GM19324 (cell line): ENCODE measurements at regions not wholly inside any gene's neighbourhood (a gene's known extent, or its start where the extent isn't known, plus 50 kb on each side); places are given as distances from the start of the nearest gene placed in this dataset.

Experiments
- ATAC-seq: cut with Tn5 transposase; IDR thresholded peaks from one replicate; pipeline ENCODE4 v1.9.1; 2021; ENCODE audit warnings: mild to moderate bottlenecking, moderate library complexity; ENCODE audit not compliant: unreplicated experiment, low FRiP score

DNA sequence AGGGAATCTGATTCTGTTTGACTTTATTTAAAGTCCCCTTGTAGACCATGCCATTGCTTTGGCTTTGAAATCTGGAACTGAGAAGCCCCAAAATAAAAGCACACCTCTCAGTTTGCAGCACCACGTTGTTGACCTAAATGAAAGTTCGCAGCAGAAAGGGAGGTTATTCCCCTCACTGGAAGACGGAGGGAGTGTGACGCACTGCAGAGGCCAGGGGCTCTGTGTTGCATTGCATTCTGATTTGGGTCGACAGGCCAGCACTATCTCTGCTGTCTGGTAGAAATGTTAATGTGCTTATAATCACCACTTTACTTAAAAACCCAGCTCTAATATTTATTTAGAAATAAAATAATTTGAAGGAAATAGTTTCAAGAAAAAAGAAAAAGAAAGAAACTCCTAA lies 675.2 kb upstream of the NR5A2 start:
- no peak for ATAC-seq

DNA sequence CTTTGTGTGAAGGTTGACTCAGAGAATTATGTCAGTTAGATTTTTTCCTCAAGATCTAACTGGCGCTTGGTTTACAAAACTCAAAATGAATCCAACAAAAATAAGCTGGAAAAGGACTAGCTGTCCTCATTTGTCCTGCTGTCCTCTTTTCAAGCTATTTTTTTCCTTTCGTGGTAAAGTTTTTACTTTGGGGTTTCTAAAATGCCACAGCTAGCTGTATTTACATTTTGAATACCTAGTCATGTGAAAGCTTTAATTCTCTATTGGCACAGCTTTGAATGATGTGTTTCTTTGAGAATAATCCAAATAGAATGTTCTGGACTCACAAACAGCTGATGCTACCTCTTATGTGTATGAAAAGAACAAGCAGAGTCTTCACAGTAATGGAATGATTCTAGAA lies 673.6 kb upstream of the NR5A2 start:
- no peak for ATAC-seq

DNA sequence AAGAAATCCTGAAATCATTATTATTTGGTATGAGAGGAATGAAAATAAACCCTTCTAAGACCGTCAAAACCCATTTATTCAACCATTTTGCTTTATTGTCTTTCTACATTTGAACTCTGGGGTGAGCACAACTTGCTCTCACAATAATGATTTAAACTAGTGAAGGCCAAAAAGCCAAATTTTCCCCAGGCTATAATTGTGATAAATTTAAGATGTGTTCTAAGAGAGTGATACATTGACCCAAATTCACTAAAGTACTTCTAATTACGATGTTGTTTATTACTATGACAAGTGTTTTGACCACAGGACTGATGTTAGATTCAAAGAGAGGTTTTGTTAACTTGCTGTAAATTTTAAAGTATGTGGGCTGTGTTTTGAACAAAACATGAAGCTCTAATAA lies 670.9 kb upstream of the NR5A2 start:
- ATAC-seq, result no peak

DNA sequence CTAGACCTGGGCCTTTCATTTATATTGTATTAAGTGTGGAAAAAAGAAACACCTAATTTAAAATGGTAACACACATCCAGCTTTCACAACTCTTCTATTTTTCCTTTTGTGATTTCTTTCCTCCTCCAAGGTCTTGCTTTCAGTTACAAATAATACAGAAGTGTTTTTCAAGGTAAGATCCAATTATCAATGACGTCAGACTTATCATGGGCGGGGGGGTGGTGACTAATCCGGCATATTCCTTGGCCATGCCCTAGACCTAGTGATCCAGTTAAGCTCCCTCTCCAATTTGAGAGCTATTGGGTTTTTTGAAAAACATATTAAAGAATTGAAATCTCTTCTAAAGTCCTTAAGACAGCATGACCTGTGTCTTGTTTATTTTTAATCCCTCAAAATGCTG lies 669.9 kb upstream of the NR5A2 start:
- ATAC-seq, result no peak

DNA sequence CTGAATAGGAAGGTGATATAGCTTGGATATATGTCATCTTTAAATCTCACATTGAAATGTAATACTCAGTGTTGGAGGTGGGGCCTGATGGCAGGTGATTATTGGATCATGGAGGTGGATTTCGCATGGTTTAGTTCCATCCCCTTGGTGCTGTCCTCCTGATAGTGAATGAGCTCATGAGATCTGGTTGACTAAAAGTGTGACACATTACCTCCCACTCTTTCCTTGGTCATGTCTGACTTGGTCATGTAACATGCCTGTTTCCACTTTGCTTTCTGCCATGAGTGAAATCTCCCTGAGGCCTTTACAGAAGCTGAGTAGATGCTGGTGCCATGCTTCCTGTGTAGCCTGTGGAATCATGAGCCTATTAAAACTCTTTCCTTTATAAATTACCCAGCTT lies 664.5 kb upstream of the NR5A2 start:
- no peak for ATAC-seq

DNA sequence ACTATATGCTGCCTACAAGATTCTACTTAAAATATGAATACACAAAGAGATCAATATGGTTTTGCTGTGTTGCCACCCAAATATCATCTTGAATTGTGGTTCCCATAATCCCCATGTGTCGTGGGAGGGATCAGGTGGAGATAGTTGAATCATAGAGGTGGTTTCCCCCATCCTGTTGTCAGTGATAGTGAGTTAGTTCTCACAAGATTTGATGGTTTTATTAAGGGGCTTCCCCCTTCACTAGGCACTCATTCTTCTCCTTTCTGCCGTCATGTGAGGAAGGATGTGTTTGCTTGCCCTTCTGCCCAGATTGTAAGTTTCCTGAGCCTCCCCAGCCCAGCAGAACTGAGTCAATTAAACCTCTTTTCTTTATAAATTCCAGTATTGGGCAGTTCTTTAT lies 654.4 kb upstream of the NR5A2 start:
- no peak for ATAC-seq

DNA sequence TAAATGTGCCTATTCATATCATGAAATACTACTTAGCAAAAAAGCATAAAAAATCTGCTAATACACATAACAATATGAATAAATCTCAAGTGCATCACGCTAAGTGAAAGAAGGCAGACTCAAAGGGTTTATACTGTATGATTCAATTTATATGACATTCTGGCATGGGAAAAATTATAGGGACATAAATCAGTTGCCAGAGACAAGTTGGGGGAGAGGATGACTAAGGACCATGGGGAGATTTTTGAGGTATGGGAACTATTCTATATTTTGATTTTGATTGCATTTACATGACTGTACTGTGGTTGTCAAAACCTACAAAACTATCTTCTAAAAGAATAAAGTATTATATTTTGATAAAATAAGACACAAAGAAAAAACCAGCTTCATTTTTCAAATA lies 650.3 kb upstream of the NR5A2 start:
- ATAC-seq, result no peak

DNA sequence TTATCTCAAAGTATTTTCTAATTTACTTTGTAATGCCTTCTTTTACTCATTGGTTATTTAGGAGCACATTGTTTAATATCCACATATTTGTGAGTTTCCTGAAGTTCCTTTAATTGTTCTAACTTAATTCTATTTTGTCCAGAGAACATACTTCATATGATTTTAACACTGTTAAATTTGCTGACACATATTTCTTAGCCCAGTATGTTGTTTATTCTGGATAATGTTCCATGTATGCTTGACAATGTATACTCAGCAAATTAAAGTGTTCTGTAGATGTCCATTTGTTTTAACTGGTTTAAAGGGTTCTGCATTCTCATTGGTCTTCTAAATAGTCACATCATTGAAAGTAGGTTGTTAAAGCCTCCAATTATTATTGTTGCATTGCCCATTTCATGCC lies 643.7 kb upstream of the NR5A2 start:
- ATAC-seq, result no peak

DNA sequence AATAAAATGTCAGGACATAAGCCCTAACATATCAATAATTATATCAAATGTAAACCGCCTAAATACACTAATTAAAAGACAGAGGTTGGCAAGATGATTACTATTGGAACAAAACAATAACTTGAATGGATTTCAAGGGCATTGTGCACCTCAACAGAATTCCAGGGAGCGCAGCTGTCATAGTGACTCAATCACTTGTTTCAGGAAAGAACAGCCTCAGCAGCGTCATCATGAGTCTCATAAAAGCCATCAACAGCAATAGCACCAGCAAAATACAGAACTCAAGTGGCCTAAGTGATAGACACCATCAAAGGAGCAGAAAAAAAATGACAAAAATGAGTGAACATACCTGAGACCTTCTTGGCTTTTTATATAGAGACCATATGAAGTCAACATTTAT lies 632.7 kb upstream of the NR5A2 start:
- ATAC-seq, result no peak

DNA sequence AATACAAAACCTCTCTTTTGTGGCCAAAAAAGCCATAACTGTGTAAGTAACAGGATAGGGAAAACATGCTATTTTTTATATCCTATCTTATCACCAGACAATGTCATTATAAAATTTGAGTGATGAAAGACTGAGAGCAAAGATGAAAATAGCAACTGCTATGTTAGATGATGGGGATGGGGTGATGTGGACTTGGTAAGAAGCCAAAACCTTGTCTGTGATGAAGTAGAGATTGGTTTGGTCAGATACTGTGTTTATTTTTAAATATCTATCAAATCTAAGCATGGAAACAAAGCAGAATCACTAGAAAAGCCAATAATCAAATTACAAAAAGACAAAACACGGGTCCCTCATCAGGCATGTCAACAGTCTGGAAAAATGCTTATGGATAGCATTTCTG lies 631.1 kb upstream of the NR5A2 start:
- no peak for ATAC-seq

DNA sequence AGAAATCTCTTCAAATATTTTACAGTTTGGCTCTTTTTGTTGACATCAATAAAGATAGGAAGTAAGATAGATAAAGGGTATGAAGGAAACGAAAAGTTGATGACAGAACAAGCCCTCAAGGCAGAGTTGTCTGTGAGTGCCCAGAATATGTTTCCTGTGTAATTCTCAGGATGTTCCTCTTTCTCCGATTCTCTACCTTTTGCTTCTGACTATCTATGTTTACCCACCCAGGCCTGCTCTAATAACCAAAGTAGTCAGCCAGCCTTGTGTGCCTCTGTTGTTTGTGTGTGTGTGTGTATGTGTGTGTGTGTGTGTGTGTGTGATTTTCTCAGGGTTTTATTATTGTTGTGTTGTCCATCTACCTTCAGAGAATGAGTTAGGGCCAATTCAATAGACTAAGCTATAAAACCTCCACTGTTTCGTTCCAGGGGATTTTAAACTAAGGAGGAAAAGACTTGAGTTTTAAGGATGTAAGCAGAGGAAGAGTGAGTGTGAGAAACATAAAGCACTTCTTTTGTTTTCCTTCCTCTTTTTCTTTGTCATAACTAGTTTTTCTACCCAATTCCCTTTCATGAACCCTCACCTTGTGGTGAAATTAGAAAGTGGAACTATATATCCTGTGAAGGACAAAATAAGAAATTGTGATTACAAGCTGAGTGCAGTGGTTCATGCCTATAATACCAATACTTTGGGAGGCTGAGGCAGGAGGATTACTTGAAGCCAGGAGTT lies 627.4 kb upstream of the NR5A2 start:
- ATAC-seq, result peak; percentile 67

DNA sequence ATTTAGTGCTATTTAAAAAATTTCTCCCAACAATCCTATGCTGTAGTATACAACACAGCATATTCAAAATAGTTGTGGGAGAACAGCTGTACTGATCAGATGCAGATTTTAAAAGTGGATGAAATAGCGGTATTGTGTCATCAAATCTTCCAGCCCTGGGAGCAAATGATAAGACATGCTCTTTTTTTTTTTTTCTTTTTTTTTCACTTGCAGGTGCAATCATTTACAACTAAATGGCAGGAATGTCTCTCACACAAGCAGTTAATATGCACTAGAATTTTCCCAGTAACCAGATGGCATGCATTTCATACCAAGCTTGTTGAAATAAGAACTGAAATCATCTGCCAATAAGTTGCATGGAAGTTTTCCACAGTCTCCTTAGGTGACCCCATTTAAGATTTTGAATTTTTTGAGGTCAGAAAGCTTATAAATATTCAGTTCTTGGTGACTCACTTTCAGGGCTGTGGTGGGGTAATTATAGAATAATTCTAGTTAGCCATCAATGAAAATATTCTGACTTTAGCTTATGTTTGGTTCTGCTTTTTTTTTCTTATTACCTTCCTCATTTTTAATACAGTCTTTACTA lies 623.9 kb upstream of the NR5A2 start:
- ATAC-seq, result no peak

DNA sequence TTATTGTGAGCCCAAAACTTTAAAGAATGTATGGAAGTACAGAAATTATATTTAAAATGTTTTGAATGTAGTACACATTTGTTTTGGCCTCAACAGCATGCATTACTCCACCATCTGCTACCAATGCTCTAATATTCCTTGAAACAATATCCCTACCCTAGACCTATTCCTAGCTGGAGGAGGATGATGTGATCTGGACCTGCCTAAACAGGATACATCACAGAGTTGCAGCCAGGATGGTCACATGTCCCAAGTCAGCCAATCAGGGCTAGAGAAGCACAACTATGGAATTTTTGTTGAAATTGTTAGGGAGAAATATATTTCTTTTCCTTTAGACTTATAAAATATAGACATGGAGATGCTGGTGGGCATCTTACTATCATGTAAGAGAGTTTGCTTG lies 623.3 kb upstream of the NR5A2 start:
- no peak for ATAC-seq

DNA sequence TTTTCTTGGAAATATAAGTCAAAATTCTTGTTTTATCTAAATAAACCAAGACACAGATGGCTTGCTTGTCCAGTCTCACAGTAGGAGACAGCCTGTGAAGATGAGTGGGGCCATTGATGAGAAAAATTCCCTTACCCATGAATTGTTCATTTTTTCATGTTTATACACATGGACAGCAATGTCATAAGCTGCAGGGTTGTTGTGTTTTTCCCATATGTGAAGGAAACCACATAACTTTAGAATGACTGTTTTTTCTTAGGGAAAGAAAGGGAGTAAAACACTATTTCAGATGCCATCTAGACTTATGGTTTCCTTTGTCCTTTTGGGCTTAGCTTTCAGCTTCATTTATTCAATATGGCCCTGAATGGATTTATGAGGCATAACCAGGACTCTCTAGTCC lies 622.5 kb upstream of the NR5A2 start:
- no peak for ATAC-seq

DNA sequence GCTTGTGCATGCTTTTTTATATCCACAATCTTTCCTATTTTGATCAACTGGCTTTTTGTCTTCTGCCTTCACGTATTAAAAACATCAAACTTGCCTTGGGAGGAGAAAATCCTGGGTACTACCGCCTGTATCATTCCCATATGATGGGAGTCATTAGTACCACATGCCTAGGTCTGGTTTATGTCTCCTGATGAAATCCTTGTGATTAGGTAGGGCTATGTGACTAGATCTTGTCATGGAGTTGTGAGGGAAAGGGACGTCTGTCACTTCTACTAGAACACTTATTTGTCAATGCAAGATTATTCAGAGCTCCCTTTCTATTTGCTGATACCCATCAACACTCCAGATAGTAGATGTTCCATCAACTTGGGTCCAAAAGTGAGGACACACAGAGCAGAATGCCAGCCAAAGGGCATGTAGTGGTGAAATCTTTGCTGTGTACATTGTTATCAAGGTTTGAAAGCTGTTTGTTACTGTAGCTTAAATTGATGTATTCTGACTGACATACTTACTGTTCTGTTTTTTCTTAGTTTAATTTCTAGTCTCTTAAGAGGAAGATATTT lies 621.8 kb upstream of the NR5A2 start:
- ATAC-seq, result no peak

DNA sequence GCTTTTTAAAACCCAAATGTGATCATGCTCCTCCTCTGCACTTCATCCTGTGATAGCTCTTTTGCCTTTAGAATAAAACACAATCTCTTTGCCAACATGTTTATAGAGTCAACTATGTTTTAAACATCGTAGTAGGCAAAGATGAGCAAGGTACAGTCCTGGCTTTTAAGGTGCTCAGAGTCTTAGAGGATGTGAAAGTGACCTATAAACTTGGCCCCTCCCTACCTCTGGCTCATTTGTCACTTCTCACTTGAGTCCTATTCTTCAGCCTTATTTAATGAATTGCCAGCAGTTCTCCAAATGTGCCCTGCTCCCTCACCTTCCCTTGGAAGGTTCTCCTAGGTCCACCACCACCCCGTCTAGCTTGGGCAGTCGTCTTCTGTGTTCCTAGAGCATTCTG lies 617.0 kb upstream of the NR5A2 start:
- ATAC-seq, result no peak

DNA sequence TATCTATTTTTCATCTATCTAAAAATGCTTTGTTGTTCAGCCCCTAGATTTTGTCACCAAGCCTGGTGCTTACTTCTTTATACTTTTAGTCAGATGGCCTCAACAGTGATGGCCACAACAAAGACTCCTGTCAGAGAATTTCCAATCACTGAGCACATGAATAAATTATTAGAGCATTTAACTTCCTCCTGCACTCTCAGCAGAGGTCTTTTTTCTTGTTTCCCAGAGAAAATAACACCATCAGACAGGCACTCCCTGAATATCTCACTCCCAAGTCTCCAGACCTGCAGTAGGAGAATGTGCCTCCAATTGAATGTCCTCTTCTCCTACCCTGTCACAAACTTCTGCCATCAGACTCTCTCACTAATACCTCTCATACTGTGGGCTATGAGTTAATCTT lies 616.0 kb upstream of the NR5A2 start:
- no peak for ATAC-seq

DNA sequence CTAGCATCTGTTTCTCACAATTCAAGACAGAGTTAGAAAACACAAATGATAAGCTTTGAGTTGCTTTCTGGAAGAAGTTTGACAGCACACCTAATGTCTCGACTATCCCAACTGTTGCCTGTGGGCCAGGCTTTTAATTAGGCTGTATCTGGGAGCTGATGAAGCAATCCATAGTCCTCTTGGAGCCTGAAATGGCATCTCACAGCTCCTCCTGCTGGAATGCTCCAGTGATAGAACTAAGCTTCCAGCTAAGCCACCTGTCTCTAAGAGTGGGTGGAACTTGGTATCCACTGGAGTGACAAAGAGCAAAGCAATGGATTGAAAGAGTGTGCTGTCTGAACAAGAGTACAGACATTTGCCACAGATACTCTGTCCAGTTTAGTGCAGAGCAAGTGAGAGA lies 605.3 kb upstream of the NR5A2 start:
- ATAC-seq, result no peak

DNA sequence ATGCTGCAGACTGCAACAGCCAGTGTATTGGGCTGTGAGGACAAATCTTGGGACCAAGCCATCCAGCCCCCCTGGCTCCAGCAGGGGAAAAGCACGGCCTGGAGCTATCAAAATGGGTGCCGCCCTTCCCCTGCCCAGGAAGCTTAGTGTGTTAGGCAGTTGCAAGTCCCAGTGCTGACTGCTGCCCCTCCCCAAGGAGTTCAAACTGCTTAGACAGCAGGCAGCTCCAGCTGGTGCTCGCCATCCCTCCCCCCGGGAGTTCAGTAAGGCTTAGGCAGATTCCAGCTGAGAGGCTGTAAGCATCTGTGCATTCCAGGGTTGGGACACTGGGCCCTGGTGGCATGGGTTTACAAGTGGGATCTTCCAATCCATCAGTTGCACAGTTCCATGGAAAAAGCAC lies 579.6 kb upstream of the NR5A2 start:
- no peak for ATAC-seq

DNA sequence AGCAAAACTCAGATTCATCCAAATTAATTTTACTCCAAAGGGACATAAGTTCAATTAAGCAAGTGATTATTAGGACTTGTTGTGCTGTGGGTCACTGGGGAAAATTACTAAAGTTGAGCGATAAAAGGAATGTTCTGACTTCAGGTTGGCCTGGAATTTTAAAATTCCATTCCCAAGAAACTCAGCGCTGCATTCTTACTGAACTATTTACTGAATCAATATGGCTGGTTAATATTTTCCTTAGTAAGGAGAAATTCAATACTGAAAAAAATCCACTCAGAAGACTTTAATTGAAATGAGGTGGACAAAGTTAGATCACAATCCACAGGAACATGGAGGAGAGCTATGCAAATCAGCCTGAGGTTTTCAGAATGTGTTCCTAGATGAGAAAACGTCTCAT lies 578.9 kb upstream of the NR5A2 start:
- ATAC-seq, result no peak

DNA sequence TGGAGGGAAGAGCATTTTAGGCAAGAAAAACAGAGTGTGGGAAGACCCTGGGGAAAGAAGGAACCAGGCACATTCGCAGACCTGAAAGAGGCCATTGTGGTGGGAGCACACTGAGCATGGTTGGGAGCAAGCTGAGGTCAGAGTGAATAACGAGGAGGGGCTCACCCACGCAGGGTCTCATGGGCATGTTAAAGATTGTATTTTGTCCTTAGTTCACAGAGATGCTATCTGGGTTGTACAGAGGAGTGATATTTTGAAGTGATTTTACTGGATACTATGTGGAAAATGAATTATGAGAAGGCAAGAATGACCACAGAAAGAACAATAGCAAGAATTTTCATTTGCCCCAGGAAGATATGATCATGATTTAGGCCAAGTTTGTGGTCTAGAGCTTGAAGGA lies 578.3 kb upstream of the NR5A2 start:
- ATAC-seq, result no peak

DNA sequence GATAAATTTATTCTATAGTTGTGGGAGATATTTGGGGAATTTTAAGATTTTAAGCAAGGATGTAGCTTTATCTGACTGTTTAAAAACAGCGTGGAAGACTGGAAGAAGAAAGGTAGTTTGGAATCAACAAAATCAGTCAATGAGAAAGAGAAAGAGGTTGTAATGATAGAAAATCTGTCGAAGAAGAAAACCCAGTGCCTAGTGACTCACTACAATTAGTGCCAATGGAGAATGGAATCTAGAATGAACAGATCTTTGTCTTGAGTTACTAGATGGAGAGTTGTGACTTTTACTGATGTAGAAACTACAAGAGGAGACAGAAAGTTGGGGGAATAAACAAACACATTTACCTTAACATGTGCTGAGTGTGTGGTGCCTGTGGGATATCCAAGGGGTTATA lies 577.8 kb upstream of the NR5A2 start:
- no peak for ATAC-seq
